K562 (cell line): ENCODE measurements at regions not wholly inside any gene's neighbourhood (a gene's known extent, or its start where the extent isn't known, plus 50 kb on each side); places are given as distances from the start of the nearest gene placed in this dataset.

Experiments used
- ATAC-seq: fragments of 200-7000 bp; cut with Tn5 transposase; 3 replicates; pipeline ENCODE4 v1.9.1; 2020; ENCODE audit warnings: moderate library complexity
- BruUV-seq: library from RNA; stranded (reverse); fragments of 400-500 nt; replicated peaks from 2 replicates; lab custom pipeline; 2021; lab: Mats Ljungman, UMichigan
- CTCF ChIA-PET: fragments of 300-600 bp; formaldehyde crosslinking; extraction: SDS; loops from one replicate; lab custom pipeline; 2021; ENCODE audit warnings: low intra/inter-chr PET ratio; lab: Yijun Ruan, JAX
- POLR2A ChIA-PET: fragments of 300-600, 350-650 bp; sonication (Branson Sonifier 250); formaldehyde crosslinking; extraction: SDS; loops from one replicate; lab custom pipeline; 2021; ENCODE audit warnings: antibody characterized with exemption, inconsistent platforms; lab: Yijun Ruan, JAX
- DNase-seq, 4 experiments: peaks; one replicate each; pipeline versions ENCODE4 v3.0.0 to v3.0.0-alpha.2; 2011 to 2018; ENCODE audit warnings: low spot score in 3 of 4, mixed read lengths in 3 of 4; ENCODE audit errors: extremely low read depth in 1 of 4
- FAIRE-seq: peaks from 2 replicates; lab custom pipeline; 2011; peaks lifted over from hg19 to GRCh38; lab: Jason Lieb, UNC
- H2AFZ ChIP-seq: 2 replicates; pipeline ENCODE4 v1.6.0; 2011; ENCODE audit warnings: low read depth, low read length, control low read depth, inconsistent platforms
- H3K27ac ChIP-seq: fragments of 200-600 bp; 3 replicates; pipeline ENCODE4 v1.8.0; 2011; ENCODE audit warnings: low read depth, mild to moderate bottlenecking, control low read depth, inconsistent platforms, low read length, moderate library complexity, mixed read lengths; ENCODE audit errors: extremely low read depth
- H3K27me3 ChIP-seq, 2 experiments: fragments of 300-600 bp in 1 of 2; 2 replicates in 1 of 2; 3 replicates in 1 of 2; pipeline versions ENCODE4 v1.6.0 to v1.8.0; 2011; ENCODE audit warnings: inconsistent platforms in 2 of 2, low read length in 2 of 2, mild to moderate bottlenecking in 1 of 2, mixed read lengths in 1 of 2, moderate library complexity in 1 of 2; ENCODE audit not compliant: control insufficient read depth in 2 of 2, insufficient read depth in 2 of 2
- H3K36me3 ChIP-seq: fragments of 300-600 bp; 3 replicates; pipeline ENCODE4 v1.8.0; 2011; ENCODE audit warnings: mild to moderate bottlenecking, low read length, inconsistent platforms; ENCODE audit not compliant: control insufficient read depth, insufficient read depth
- H3K4me1 ChIP-seq, 2 experiments: fragments of 200-600 bp in 1 of 2; replicated peaks in 1 of 2; 2 replicates in 1 of 2; 3 replicates in 1 of 2; pipeline versions ENCODE4 v1.5.1 to v1.8.0; 2011; ENCODE audit warnings: inconsistent platforms in 2 of 2, low read length in 2 of 2, mild to moderate bottlenecking in 1 of 2, mixed read lengths in 1 of 2, moderate library complexity in 1 of 2; ENCODE audit not compliant: control insufficient read depth in 2 of 2, insufficient read depth in 2 of 2
- H3K4me2 ChIP-seq: 2 replicates; pipeline ENCODE4 v1.6.1; 2011; ENCODE audit warnings: low read length, control low read depth, inconsistent platforms, mixed read lengths; ENCODE audit not compliant: insufficient read depth
- H3K4me3 ChIP-seq: fragments of 200-600 bp; sonication (generic), shearing (Covaris generic); 2 replicates; pipeline ENCODE4 v1.5.1; 2016; ENCODE audit warnings: control low read depth, inconsistent platforms
- H3K79me2 ChIP-seq: fragments of 200-600 bp; 3 replicates; pipeline ENCODE4 v1.8.0; 2011; ENCODE audit warnings: low read length, inconsistent platforms; ENCODE audit not compliant: control insufficient read depth, insufficient read depth
- H3K9ac ChIP-seq, 2 experiments: 2 replicates each; pipeline versions ENCODE4 v1.6.0 to v1.6.1; 2011; ENCODE audit warnings: low read depth in 2 of 2, low read length in 2 of 2, control low read depth in 1 of 2, inconsistent platforms in 1 of 2, mild to moderate bottlenecking in 1 of 2, mixed read lengths in 1 of 2; ENCODE audit not compliant: insufficient read depth in 1 of 2
- H3K9me1 ChIP-seq: one replicate; pipeline ENCODE4 v1.6.0; 2011; ENCODE audit warnings: inconsistent platforms, mild to moderate bottlenecking, low read length, moderate library complexity; ENCODE audit not compliant: control insufficient read depth, insufficient read depth
- H3K9me3 ChIP-seq: replicated peaks from 2 replicates; pipeline ENCODE4 v1.5.1; 2011; ENCODE audit warnings: low read depth, low read length, inconsistent platforms; ENCODE audit not compliant: control insufficient read depth, insufficient read depth
- H4K20me1 ChIP-seq: replicated peaks from 2 replicates; pipeline ENCODE4 v1.6.1; 2011; ENCODE audit warnings: low read length, inconsistent platforms, mixed read lengths; ENCODE audit not compliant: control insufficient read depth, insufficient read depth
- CBFA2T3 ChIP-seq: fragments of 450-650 bp; IDR thresholded peaks from 2 replicates; pipeline ENCODE4 v1.6.1; 2017
- CHD1 ChIP-seq: fragments of 200-600 bp; sonication (generic); IDR thresholded peaks from one replicate; pipeline ENCODE4 v1.6.1; 2012; ENCODE audit warnings: mild to moderate bottlenecking, moderate library complexity, low read length, inconsistent platforms
- DDX20 ChIP-seq: fragments of 450-650 bp; IDR thresholded peaks from 2 replicates; pipeline ENCODE4 v1.6.1; 2016; ENCODE audit warnings: missing genetic modification characterization, low read depth, mild to moderate bottlenecking, missing compliant biosample characterization, moderate library complexity
- EP400 ChIP-seq: fragments of 450-650 bp; IDR thresholded peaks from 2 replicates; pipeline ENCODE4 v1.6.1; 2017; ENCODE audit warnings: antibody characterized with exemption, mild to moderate bottlenecking, moderate library complexity
- ESRRA ChIP-seq: fragments of 450-650 bp; IDR thresholded peaks from 2 replicates; pipeline ENCODE4 v1.6.1; 2014; ENCODE audit warnings: low read depth, mild to moderate bottlenecking, moderate library complexity, borderline replicate concordance
- NFE2 ChIP-seq: IDR thresholded peaks from 2 replicates; pipeline ENCODE4 v1.6.1; 2014; ENCODE audit warnings: antibody characterized with exemption, low read depth
- RBM17 ChIP-seq: fragments of 200-400 bp; formaldehyde crosslinking; IDR thresholded peaks from 2 replicates; pipeline ENCODE4 v1.6.1; 2017; ENCODE audit warnings: low read depth, mild to moderate bottlenecking, low read length, borderline replicate concordance
- RBM34 ChIP-seq: fragments of 200-400 bp; formaldehyde crosslinking; IDR thresholded peaks from 2 replicates; pipeline ENCODE4 v1.6.1; 2018; ENCODE audit warnings: low read length, borderline replicate concordance; ENCODE audit not compliant: insufficient read depth
- SMAD1 ChIP-seq: fragments of 150-350 bp; IDR thresholded peaks from 2 replicates; pipeline ENCODE4 v1.6.1; 2014; ENCODE audit warnings: low read length, low read depth; ENCODE audit not compliant: partially characterized antibody
- SOX6 ChIP-seq: fragments of 450-650 bp; IDR thresholded peaks from 2 replicates; pipeline ENCODE4 v1.6.1; 2014; ENCODE audit warnings: mild to moderate bottlenecking
- TCF7L2 ChIP-seq: fragments of 150-350 bp; IDR thresholded peaks from 2 replicates; pipeline ENCODE4 v1.6.1; 2016; ENCODE audit warnings: low read depth, mild to moderate bottlenecking, low read length, moderate library complexity
- ZKSCAN1 ChIP-seq: fragments of 150-350 bp; IDR thresholded peaks from 2 replicates; pipeline ENCODE4 v1.6.1; 2016; ENCODE audit warnings: low read depth, low read length
- ZNF124 ChIP-seq: sonication (generic); formaldehyde crosslinking; IDR thresholded peaks from 2 replicates; pipeline ENCODE4 v1.8.1; 2022; ENCODE audit warnings: missing genetic modification reagents
- WGBS: fragments of 100-300 bp; shearing (Covaris generic); methylation state at CpG from one replicate; pipeline ENCODE4 v1.1.6; 2016; ENCODE audit warnings: low coverage, mixed read lengths; ENCODE audit not compliant: insufficient coverage; ENCODE audit errors: missing lambda C conversion rate; 5-methylcytosine and 5-hydroxymethylcytosine counted together
- in situ Hi-C: fragments of 300-500 bp; cut with MboI; formaldehyde crosslinking; loops from 4 replicates; pipeline ENCODE4 v1.15.0; 2018; ENCODE audit warnings: inconsistent platforms, mixed read lengths
- intact Hi-C: fragments of 100-400 bp; cut with micrococcal nuclease; formaldehyde crosslinking; loops from 2 replicates; pipeline ENCODE4 v1.14.2; 2022
- TF ChIP-seq, protein P1 (sequence below), 3 experiments: fragments of 200-800 bp in 1 of 3; fragments of 250-450 bp in 1 of 3; fragments of 450-650 bp in 1 of 3; sonication (Bioruptor Pico) in 1 of 3; sonication (Bioruptor generic) in 1 of 3; formaldehyde crosslinking in 1 of 3; IDR thresholded peaks; 2 replicates each; pipeline versions ENCODE4 v1.6.1 to v1.8.0; 2016 to 2022; ENCODE audit warnings: mild to moderate bottlenecking in 2 of 3, missing genetic modification characterization in 2 of 3, missing compliant biosample characterization in 1 of 3, moderate library complexity in 1 of 3
- TF ChIP-seq, protein P2 (sequence below): fragments of 150-350 bp; IDR thresholded peaks from 2 replicates; pipeline ENCODE4 v1.6.1; 2014; ENCODE audit warnings: low read depth, mild to moderate bottlenecking, low read length, borderline replicate concordance
- TF ChIP-seq, protein P3 (sequence below): fragments of 450-650 bp; formaldehyde crosslinking; IDR thresholded peaks from 2 replicates; pipeline ENCODE4 v1.4.0; 2020; ENCODE audit warnings: mild to moderate bottlenecking, moderate library complexity

DNA sequence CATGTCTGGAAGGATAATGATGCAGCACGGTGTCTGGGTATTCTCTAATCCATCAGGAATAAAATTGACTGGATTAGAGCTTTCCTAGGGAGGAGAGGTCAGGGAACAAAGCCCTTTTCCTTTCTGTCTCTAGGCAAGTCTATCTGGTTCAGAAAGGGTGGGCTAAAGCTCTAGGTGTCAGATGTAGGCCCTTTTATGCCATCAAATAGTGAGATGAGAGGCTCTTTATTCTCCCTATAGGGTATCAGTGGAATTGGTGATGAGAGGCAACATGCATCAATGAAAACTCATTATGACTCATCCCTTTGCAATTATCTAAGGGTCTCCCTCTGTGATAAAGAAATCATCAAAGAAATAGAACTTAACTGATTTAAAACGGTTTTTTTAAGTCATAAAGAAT is 328.0 kb upstream of the CRIM1 start:
- in situ Hi-C loops (no loop called here), intact Hi-C loops (no loop called here)
- ChIA-PET POLR2A (no interaction called here), CTCF (no interaction called here)
- H3K4me1 ChIP-seq: no peaks in the 10 kb centered on the region
- H2AFZ ChIP-seq: no peak overlapping the region
- BruUV-seq: no TSS peak
- 0 out of 2 replicates have a peak, but pooled peaks cover 3% of the 10 kb centered on the region for H3K9me3 ChIP-seq
- H3K27me3 ChIP-seq: no peaks in the 10 kb centered on the region
- no peaks in the 10 kb centered on the region for H4K20me1 ChIP-seq
- H3K27ac ChIP-seq: no peak overlapping the region
- H3K9ac ChIP-seq: no peak overlapping the region
- no peaks in the 10 kb centered on the region for H3K9me1 ChIP-seq
- no peak for DNase-seq
- no peak overlapping the region for H3K4me2 ChIP-seq
- H3K36me3 ChIP-seq: no peaks in the 10 kb centered on the region
- WGBS: 0% methylated on average over 2 of the region's 2 CpGs
- TF ChIP-seq SMAD1 (no peak), RBM34 (no peak), DDX20 (tag) (no peak), ZNF124 (no peak), EP400 (no peak), ESRRA (no peak), RBM17 (no peak), CHD1 (no peak), CBFA2T3 (no peak), NFE2 (no peak), SOX6 (no peak), TCF7L2 (no peak), ZKSCAN1 (no peak)
- TF ChIP-seq, protein P1, sequence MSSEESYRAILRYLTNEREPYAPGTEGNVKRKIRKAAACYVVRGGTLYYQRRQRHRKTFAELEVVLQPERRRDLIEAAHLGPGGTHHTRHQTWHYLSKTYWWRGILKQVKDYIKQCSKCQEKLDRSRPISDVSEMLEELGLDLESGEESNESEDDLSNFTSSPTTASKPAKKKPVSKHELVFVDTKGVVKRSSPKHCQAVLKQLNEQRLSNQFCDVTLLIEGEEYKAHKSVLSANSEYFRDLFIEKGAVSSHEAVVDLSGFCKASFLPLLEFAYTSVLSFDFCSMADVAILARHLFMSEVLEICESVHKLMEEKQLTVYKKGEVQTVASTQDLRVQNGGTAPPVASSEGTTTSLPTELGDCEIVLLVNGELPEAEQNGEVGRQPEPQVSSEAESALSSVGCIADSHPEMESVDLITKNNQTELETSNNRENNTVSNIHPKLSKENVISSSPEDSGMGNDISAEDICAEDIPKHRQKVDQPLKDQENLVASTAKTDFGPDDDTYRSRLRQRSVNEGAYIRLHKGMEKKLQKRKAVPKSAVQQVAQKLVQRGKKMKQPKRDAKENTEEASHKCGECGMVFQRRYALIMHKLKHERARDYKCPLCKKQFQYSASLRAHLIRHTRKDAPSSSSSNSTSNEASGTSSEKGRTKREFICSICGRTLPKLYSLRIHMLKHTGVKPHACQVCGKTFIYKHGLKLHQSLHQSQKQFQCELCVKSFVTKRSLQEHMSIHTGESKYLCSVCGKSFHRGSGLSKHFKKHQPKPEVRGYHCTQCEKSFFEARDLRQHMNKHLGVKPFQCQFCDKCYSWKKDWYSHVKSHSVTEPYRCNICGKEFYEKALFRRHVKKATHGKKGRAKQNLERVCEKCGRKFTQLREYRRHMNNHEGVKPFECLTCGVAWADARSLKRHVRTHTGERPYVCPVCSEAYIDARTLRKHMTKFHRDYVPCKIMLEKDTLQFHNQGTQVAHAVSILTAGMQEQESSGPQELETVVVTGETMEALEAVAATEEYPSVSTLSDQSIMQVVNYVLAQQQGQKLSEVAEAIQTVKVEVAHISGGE (CRISPR knock-in tag; IDR thresholded peaks at IDR 0.05): no peak
- TF ChIP-seq, protein P2, sequence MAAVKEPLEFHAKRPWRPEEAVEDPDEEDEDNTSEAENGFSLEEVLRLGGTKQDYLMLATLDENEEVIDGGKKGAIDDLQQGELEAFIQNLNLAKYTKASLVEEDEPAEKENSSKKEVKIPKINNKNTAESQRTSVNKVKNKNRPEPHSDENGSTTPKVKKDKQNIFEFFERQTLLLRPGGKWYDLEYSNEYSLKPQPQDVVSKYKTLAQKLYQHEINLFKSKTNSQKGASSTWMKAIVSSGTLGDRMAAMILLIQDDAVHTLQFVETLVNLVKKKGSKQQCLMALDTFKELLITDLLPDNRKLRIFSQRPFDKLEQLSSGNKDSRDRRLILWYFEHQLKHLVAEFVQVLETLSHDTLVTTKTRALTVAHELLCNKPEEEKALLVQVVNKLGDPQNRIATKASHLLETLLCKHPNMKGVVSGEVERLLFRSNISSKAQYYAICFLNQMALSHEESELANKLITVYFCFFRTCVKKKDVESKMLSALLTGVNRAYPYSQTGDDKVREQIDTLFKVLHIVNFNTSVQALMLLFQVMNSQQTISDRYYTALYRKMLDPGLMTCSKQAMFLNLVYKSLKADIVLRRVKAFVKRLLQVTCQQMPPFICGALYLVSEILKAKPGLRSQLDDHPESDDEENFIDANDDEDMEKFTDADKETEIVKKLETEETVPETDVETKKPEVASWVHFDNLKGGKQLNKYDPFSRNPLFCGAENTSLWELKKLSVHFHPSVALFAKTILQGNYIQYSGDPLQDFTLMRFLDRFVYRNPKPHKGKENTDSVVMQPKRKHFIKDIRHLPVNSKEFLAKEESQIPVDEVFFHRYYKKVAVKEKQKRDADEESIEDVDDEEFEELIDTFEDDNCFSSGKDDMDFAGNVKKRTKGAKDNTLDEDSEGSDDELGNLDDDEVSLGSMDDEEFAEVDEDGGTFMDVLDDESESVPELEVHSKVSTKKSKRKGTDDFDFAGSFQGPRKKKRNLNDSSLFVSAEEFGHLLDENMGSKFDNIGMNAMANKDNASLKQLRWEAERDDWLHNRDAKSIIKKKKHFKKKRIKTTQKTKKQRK: no peak
- TF ChIP-seq, protein P3, sequence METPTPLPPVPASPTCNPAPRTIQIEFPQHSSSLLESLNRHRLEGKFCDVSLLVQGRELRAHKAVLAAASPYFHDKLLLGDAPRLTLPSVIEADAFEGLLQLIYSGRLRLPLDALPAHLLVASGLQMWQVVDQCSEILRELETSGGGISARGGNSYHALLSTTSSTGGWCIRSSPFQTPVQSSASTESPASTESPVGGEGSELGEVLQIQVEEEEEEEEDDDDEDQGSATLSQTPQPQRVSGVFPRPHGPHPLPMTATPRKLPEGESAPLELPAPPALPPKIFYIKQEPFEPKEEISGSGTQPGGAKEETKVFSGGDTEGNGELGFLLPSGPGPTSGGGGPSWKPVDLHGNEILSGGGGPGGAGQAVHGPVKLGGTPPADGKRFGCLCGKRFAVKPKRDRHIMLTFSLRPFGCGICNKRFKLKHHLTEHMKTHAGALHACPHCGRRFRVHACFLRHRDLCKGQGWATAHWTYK (CRISPR knock-in tag): no peak
- no peaks in the 10 kb centered on the region for H3K79me2 ChIP-seq
- no peak for FAIRE-seq
- H3K4me3 ChIP-seq: no peak overlapping the region
- ATAC-seq: no peak
